ENCODE measurements at regions not wholly inside any gene's neighbourhood (a gene's known extent, or its start where the extent isn't known, plus 50 kb on each side); places are given as distances from the start of the nearest gene placed in this dataset.

DNA sequence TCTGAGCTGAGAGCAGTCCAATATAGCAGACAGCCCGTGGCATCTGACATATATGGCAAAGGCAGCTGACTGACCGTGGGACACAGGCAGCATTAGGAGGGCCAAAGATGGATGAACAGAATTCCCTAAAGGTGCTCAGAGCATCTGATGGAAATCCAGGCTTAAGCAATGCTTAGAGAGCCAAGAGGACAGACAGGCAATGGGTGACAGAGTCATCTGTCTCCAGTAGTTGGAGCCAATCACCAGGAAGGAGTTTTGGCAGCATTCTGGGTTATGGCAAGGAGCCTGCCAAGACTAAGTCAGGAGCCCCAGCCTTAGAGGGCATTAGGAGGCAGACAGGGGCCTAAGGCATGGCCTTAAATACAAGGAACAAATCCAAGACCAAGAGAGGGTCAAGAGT is 153.3 kb upstream of the USP9X start:
- H3K27ac Mint-ChIP-seq, result no peak overlapping the region
- no peak overlapping the region for H3K23ac ChIP-seq (ENCODE audit: insufficient read length, low read depth, low read length)
- no peak overlapping the region for H3K18ac ChIP-seq (ENCODE audit: insufficient read length, low read depth, low read length)
- DNase-seq, result no peak
- H3K4me1 Mint-ChIP-seq, result peaks cover 10% of the 10 kb centered on the region in 2 experiments
- H2BK12ac ChIP-seq (ENCODE audit: insufficient read length, low read depth, low read length), result no peak overlapping the region
- H2BK120ac ChIP-seq (ENCODE audit: low read depth, low read length, poor library complexity, severe bottlenecking), result no peak overlapping the region
- H3K4me3 Mint-ChIP-seq, result no peak overlapping the region
- no peaks in the 10 kb centered on the region for H3K79me1 ChIP-seq (ENCODE audit: insufficient read depth, low read depth, low read length, poor library complexity, severe bottlenecking)
- H3K9me3 Mint-ChIP-seq, result peaks cover 73 to 78% of the 10 kb centered on the region in 2 experiments
- H3K4me1 ChIP-seq (ENCODE audit: insufficient read depth, low read length), result peaks cover 6% of the 10 kb centered on the region; the same call in 1 of the 2 replicates
- no peak overlapping the region for H3K4ac ChIP-seq (ENCODE audit: low read depth, low read length)
- TF ChIP-seq, protein P1, sequence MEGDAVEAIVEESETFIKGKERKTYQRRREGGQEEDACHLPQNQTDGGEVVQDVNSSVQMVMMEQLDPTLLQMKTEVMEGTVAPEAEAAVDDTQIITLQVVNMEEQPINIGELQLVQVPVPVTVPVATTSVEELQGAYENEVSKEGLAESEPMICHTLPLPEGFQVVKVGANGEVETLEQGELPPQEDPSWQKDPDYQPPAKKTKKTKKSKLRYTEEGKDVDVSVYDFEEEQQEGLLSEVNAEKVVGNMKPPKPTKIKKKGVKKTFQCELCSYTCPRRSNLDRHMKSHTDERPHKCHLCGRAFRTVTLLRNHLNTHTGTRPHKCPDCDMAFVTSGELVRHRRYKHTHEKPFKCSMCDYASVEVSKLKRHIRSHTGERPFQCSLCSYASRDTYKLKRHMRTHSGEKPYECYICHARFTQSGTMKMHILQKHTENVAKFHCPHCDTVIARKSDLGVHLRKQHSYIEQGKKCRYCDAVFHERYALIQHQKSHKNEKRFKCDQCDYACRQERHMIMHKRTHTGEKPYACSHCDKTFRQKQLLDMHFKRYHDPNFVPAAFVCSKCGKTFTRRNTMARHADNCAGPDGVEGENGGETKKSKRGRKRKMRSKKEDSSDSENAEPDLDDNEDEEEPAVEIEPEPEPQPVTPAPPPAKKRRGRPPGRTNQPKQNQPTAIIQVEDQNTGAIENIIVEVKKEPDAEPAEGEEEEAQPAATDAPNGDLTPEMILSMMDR (conservative IDR thresholded peaks at IDR 0.05), result no peak
- no peak overlapping the region for H3T11ph ChIP-seq (ENCODE audit: low read length)
- H3K36me3 Mint-ChIP-seq (ENCODE audit: insufficient read depth in 1 of 3, low read depth in 3 of 3), result peaks cover 14 to 31% (median 15%) of the 10 kb centered on the region in 3 experiments
- H2AFZ ChIP-seq (ENCODE audit: low read length), result no peak overlapping the region
- H3K9me3 ChIP-seq (ENCODE audit: control insufficient read depth, low read depth, low read length), result no peaks in the 10 kb centered on the region
- H3K4me2 ChIP-seq (ENCODE audit: insufficient read depth, insufficient read length, low read length), result no peak overlapping the region
- no peaks in the 10 kb centered on the region for H3K27me3 Mint-ChIP-seq (ENCODE audit: low read depth)
- H3K23me2 ChIP-seq (ENCODE audit: insufficient read length, low read depth, low read length, poor library complexity, severe bottlenecking), result no peaks in the 10 kb centered on the region
- no peak overlapping the region for H3K9ac ChIP-seq (ENCODE audit: extremely low read depth, insufficient read length, low read length)
- no peak overlapping the region for H2BK20ac ChIP-seq (ENCODE audit: low read depth, low read length, poor library complexity, severe bottlenecking)
- no CpG with 5 or more reads among the region's 2 CpGs for WGBS (ENCODE audit: extremely low coverage, insufficient read length, low lambda C conversion rate)
- no peak overlapping the region for H2BK5ac ChIP-seq (ENCODE audit: insufficient read length, low read length)
- H4K20me1 ChIP-seq (ENCODE audit: control insufficient read depth, insufficient read depth, insufficient read length), result no peaks in the 10 kb centered on the region
- H3K14ac ChIP-seq (ENCODE audit: insufficient read depth, low read length), result no peak overlapping the region
- no peak overlapping the region for H2AK5ac ChIP-seq (ENCODE audit: insufficient read length, low read length)
- H3K27me3 ChIP-seq (ENCODE audit: insufficient read depth, low read length), result no peaks in the 10 kb centered on the region
- H4K91ac ChIP-seq (ENCODE audit: insufficient read length, low read depth, low read length), result no peak overlapping the region
- no peak overlapping the region for H4K8ac ChIP-seq (replicated peaks; ENCODE audit: insufficient read length, low read depth, low read length)
- no peak overlapping the region for H3K27ac ChIP-seq (ENCODE audit: insufficient read length, low read depth, low read length)
- no peak overlapping the region for H4K5ac ChIP-seq (ENCODE audit: insufficient read length, low read depth, low read length)
- no peak overlapping the region for H3K56ac ChIP-seq (ENCODE audit: insufficient read length, low read depth, low read length)
- no peak overlapping the region for H2BK15ac ChIP-seq (ENCODE audit: low read depth, low read length)
- H3K79me2 ChIP-seq (ENCODE audit: insufficient read depth, low read length), result no peaks in the 10 kb centered on the region
